ENCODE measurements at regions not wholly inside any gene's neighbourhood (a gene's known extent, or its start where the extent isn't known, plus 50 kb on each side); places are given as distances from the start of the nearest gene placed in this dataset.

DNA sequence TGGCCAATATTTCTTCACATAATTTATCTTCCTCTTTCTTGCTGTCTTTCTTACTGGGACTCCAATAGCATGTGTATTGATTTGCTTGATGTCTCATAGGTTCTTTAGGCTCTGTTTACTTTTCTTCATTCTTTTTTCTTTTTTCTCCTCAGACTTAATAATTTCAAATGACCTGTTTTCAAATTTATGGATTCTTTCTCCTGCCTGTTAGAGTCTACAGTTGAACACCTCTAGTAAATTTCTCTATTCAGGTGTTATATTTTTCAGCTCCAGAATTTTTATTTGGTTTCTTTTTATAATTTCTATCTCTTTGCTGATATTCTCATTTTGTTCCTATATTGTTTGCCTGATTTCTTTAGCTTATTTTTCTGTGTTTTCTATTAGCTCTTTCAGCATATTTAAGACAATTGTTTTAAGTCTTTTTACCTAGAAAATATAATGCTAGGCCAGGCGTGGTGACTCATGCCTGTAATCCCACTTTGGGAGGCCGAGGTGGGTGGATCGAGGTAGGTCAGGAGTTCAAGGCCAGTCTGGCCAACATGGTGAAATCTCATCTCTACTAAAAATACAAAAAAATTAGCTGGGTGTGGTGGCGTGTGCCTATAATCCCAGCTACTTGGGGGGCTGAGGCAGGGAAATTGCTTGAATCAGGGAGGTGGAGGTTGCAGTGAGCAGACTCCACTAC, 61.9 kb upstream of the TNS3 start:
- TF ChIP-seq, protein P1, sequence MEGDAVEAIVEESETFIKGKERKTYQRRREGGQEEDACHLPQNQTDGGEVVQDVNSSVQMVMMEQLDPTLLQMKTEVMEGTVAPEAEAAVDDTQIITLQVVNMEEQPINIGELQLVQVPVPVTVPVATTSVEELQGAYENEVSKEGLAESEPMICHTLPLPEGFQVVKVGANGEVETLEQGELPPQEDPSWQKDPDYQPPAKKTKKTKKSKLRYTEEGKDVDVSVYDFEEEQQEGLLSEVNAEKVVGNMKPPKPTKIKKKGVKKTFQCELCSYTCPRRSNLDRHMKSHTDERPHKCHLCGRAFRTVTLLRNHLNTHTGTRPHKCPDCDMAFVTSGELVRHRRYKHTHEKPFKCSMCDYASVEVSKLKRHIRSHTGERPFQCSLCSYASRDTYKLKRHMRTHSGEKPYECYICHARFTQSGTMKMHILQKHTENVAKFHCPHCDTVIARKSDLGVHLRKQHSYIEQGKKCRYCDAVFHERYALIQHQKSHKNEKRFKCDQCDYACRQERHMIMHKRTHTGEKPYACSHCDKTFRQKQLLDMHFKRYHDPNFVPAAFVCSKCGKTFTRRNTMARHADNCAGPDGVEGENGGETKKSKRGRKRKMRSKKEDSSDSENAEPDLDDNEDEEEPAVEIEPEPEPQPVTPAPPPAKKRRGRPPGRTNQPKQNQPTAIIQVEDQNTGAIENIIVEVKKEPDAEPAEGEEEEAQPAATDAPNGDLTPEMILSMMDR (IDR thresholded peaks at IDR 0.05): no peak
- no peak for TF ChIP-seq EZH2 (IDR thresholded peaks at IDR 0.05; ENCODE audit: borderline replicate concordance, insufficient read depth, low read depth, low read length, poor library complexity, severe bottlenecking)
